ENCODE measurements at regions not wholly inside any gene's neighbourhood (a gene's known extent, or its start where the extent isn't known, plus 50 kb on each side); places are given as distances from the start of the nearest gene placed in this dataset.

DNA sequence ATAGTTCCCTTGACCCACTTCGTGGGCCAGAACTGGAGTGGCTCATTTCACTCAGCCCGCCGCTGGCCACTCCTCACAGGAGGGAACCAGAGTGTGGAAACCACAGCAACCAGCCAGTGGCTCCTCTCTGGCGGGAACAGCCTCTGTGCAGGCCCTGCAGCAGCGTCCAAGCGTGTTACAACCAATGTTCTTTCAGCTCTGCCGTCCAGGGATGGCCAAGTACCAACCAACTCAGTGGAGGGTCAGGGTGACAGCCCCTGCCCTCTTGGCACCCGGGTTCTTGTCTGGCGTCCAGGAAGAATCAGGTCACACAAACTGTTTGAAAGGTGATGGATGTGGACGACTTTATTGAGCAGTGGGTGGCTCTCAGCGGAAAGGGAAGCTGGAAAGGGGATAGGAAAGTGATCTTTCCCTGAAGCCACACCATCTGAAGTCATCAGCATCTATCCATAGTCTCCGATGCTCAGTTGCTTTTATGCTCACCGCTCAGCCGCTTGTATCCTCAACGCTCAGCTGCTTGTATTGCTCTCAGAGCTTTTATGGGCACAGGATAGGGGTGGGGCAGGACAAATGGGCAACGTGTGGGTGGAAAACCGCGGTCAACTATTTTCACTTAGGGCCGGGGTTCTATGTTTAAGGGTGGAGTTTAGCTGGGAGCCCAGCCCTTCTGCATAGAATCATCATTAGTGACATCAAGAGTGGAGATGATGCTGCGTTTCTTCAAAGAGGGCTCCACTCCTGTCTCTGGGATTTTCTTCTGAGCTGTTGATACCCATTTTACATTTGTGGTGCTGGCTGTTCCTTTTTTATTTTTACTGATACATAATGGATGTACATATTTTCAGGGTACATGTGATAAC, 250.2 kb downstream of the RRAGC start:
- TF ChIP-seq, protein P1, sequence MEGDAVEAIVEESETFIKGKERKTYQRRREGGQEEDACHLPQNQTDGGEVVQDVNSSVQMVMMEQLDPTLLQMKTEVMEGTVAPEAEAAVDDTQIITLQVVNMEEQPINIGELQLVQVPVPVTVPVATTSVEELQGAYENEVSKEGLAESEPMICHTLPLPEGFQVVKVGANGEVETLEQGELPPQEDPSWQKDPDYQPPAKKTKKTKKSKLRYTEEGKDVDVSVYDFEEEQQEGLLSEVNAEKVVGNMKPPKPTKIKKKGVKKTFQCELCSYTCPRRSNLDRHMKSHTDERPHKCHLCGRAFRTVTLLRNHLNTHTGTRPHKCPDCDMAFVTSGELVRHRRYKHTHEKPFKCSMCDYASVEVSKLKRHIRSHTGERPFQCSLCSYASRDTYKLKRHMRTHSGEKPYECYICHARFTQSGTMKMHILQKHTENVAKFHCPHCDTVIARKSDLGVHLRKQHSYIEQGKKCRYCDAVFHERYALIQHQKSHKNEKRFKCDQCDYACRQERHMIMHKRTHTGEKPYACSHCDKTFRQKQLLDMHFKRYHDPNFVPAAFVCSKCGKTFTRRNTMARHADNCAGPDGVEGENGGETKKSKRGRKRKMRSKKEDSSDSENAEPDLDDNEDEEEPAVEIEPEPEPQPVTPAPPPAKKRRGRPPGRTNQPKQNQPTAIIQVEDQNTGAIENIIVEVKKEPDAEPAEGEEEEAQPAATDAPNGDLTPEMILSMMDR (IDR thresholded peaks at IDR 0.05; ENCODE audit: low read length), result no peak
- TF ChIP-seq EZH2 (IDR thresholded peaks at IDR 0.05; ENCODE audit: borderline replicate concordance, low read length), result no peak

Data from OCI-LY1 (cell line).